Neural progenitor cell (in vitro differentiated cells): ENCODE measurements at regions not wholly inside any gene's neighbourhood (a gene's known extent, or its start where the extent isn't known, plus 50 kb on each side); places are given as distances from the start of the nearest gene placed in this dataset.
A peak's percentile ranks its signal among the peaks of the same experiment; 100 is the strongest.
"Not testable (repeated sequence)": the region's sequence is repeated elsewhere in the genome, so short reads cannot be mapped to it uniquely, and the experiment has no call there.

ENCODE experiments used
- DNase-seq: peaks from one replicate; pipeline ENCODE4 v3.0.0-alpha.2; 2016; ENCODE audit warnings: low spot score
- H2AFZ ChIP-seq: fragments of 200-600 bp; sonication (generic); replicated peaks from 2 replicates; pipeline ENCODE4 v1.6.1; 2016; ENCODE audit warnings: antibody characterized with exemption
- H3F3A ChIP-seq: fragments of 200-600 bp; sonication (generic); 2 replicates; pipeline ENCODE4 v1.6.1; 2016; ENCODE audit warnings: antibody characterized with exemption, low read depth
- H3K27ac ChIP-seq: fragments of 200-600 bp; sonication (generic); 2 replicates; pipeline ENCODE4 v1.5.1; 2016; ENCODE audit warnings: mild to moderate bottlenecking
- H3K27me3 ChIP-seq: fragments of 200-600 bp; sonication (generic); 2 replicates; pipeline ENCODE4 v1.6.1; 2016; ENCODE audit warnings: mild to moderate bottlenecking, moderate library complexity
- H3K36me3 ChIP-seq: fragments of 200-600 bp; sonication (generic); 2 replicates; pipeline ENCODE4 v1.5.1; 2016
- H3K4me1 ChIP-seq: fragments of 200-600 bp; sonication (generic); 2 replicates; pipeline ENCODE4 v1.6.1; 2016; ENCODE audit warnings: mixed run types
- H3K4me2 ChIP-seq: fragments of 200-600 bp; sonication (generic); 2 replicates; pipeline ENCODE4 v1.6.1; 2016
- H3K4me3 ChIP-seq: fragments of 200-600 bp; sonication (generic); 2 replicates; pipeline ENCODE4 v1.5.1; 2016
- H3K79me2 ChIP-seq: fragments of 200-600 bp; sonication (generic); 2 replicates; pipeline ENCODE4 v1.6.1; 2016; ENCODE audit warnings: low read depth
- H3K9ac ChIP-seq: fragments of 200-600 bp; sonication (generic); 2 replicates; pipeline ENCODE4 v1.6.1; 2016
- H3K9me3 ChIP-seq: fragments of 200-600 bp; sonication (generic); 2 replicates; pipeline ENCODE4 v1.5.1; 2016; ENCODE audit warnings: low read depth
- H4K20me1 ChIP-seq: fragments of 200-600 bp; sonication (generic); 2 replicates; pipeline ENCODE4 v1.6.1; 2016; ENCODE audit warnings: low read depth
- H3K27ac Mint-ChIP-seq: 3 replicates; pipeline ENCODE4 v1.8.0; 2021; ENCODE audit warnings: mixed read lengths
- H3K27me3 Mint-ChIP-seq: 2 replicates; pipeline ENCODE4 v1.8.0; 2022; ENCODE audit warnings: low read depth, mild to moderate bottlenecking, inconsistent platforms, moderate library complexity, mixed read lengths; ENCODE audit not compliant: insufficient read depth
- H3K36me3 Mint-ChIP-seq: 3 replicates; pipeline ENCODE4 v1.8.0; 2021; ENCODE audit warnings: mixed read lengths
- H3K4me1 Mint-ChIP-seq: 3 replicates; pipeline ENCODE4 v1.8.0; 2021; ENCODE audit warnings: mixed read lengths
- H3K4me3 Mint-ChIP-seq: 3 replicates; pipeline ENCODE4 v1.8.0; 2021; ENCODE audit warnings: mild to moderate bottlenecking, moderate library complexity, mixed read lengths
- H3K9me3 Mint-ChIP-seq: 3 replicates; pipeline ENCODE4 v1.8.0; 2020; ENCODE audit warnings: mixed read lengths
- CTCF ChIP-seq: fragments of 200-600 bp; sonication (generic); IDR thresholded peaks from 2 replicates; pipeline ENCODE4 v1.5.1; 2017; ENCODE audit warnings: antibody characterized with exemption, mild to moderate bottlenecking
- EZH2 ChIP-seq: fragments of 200-600 bp; sonication (generic); IDR thresholded peaks from 2 replicates; pipeline ENCODE4 v1.6.1; 2017; ENCODE audit warnings: antibody characterized with exemption, mild to moderate bottlenecking, moderate library complexity
- EZH2phosphoT487 ChIP-seq: fragments of 200-600 bp; sonication (generic); IDR thresholded peaks from 2 replicates; pipeline ENCODE4 v1.6.1; 2017; ENCODE audit warnings: antibody characterized with exemption

- no peak for TF ChIP-seq EZH2phosphoT487
- no peak for TF ChIP-seq EZH2
- TF ChIP-seq CTCF: no peak
- Histone ChIP-seq H3K4me1 (no peaks in the 10 kb centered on the region), H3K4me2 (no peak overlapping the region), H3K79me2 (no peaks in the 10 kb centered on the region), H3F3A (no peaks in the 10 kb centered on the region), H4K20me1 (peaks cover 7% of the 10 kb centered on the region), H3K9me3 (no peaks in the 10 kb centered on the region), H3K27ac (no peak overlapping the region), H3K9ac (no peak overlapping the region), H3K4me3 (no peak overlapping the region), H3K27me3 (no peaks in the 10 kb centered on the region), H3K36me3 (no peaks in the 10 kb centered on the region), H2AFZ (no peak overlapping the region)
- Mint-ChIP-seq H3K27me3 (peaks cover 13% of the 10 kb centered on the region), H3K27ac (no peak overlapping the region), H3K36me3 (no peaks in the 10 kb centered on the region), H3K9me3 (no peaks in the 10 kb centered on the region), H3K4me3 (no peak overlapping the region), H3K4me1 (no peaks in the 10 kb centered on the region)
- DNase-seq: peak; percentile 76
Observed at GRCh38 chr15:59892985-59893384, 111.1 kb upstream of the FOXB1 start.

GRCh38 chr15:59887870-59888269 lies 116.2 kb upstream of the FOXB1 start:
- H3K27me3 Mint-ChIP-seq: not testable (repeated sequence)

GRCh38 chr15:59887211-59887610 lies 116.9 kb upstream of the FOXB1 start:
- Histone ChIP-seq H3K27me3 (no peaks in the 10 kb centered on the region), H3K9ac (no peak overlapping the region), H3K4me3 (no peak overlapping the region), H2AFZ (no peak overlapping the region), H3K27ac (no peak overlapping the region), H3K9me3 (no peaks in the 10 kb centered on the region), H3K4me2 (peak overlapping the region; percentile 28), H3K79me2 (no peaks in the 10 kb centered on the region), H3K36me3 (no peaks in the 10 kb centered on the region), H4K20me1 (no peaks in the 10 kb centered on the region), H3F3A (peaks cover 7% of the 10 kb centered on the region), H3K4me1 (peaks cover 21% of the 10 kb centered on the region)
- DNase-seq: no peak
- Mint-ChIP-seq H3K27ac (no peak overlapping the region), H3K4me1 (peaks cover 16% of the 10 kb centered on the region), H3K27me3 (peaks cover 6% of the 10 kb centered on the region), H3K36me3 (no peaks in the 10 kb centered on the region), H3K9me3 (no peaks in the 10 kb centered on the region), H3K4me3 (no peak overlapping the region)
- TF ChIP-seq EZH2phosphoT487 (no peak), EZH2 (no peak), CTCF (no peak)

More at GRCh38 chr15:59887870-59888269, 116.2 kb upstream of the FOXB1 start:
- not testable (repeated sequence) for H3K27me3 ChIP-seq, H3K36me3 Mint-ChIP-seq, H3K9ac ChIP-seq, H3K4me3 Mint-ChIP-seq, H3K27ac Mint-ChIP-seq, H3K79me2 ChIP-seq, H3K36me3 ChIP-seq, H3K27ac ChIP-seq, H3F3A ChIP-seq, H3K4me3 ChIP-seq, H3K4me2 ChIP-seq, DNase-seq, H3K9me3 ChIP-seq, H4K20me1 ChIP-seq, H2AFZ ChIP-seq, H3K9me3 Mint-ChIP-seq
- H3K4me1 Mint-ChIP-seq: peaks cover 16% of the 10 kb centered on the region
- H3K4me1 ChIP-seq: peaks cover 21% of the 10 kb centered on the region

- Histone ChIP-seq H3K9ac (no peak overlapping the region), H4K20me1 (no peaks in the 10 kb centered on the region), H3K4me2 (peak overlapping the region; percentile 28), H3K4me1 (peaks cover 21% of the 10 kb centered on the region), H3K36me3 (no peaks in the 10 kb centered on the region), H3K79me2 (no peaks in the 10 kb centered on the region), H3K9me3 (no peaks in the 10 kb centered on the region), H3K4me3 (no peak overlapping the region), H3K27ac (no peak overlapping the region), H3F3A (peaks cover 7% of the 10 kb centered on the region), H3K27me3 (no peaks in the 10 kb centered on the region), H2AFZ (peak overlapping the region; percentile 76)
- Mint-ChIP-seq H3K27ac (no peak overlapping the region), H3K27me3 (peaks cover 6% of the 10 kb centered on the region), H3K4me1 (peaks cover 16% of the 10 kb centered on the region), H3K9me3 (no peaks in the 10 kb centered on the region), H3K36me3 (no peaks in the 10 kb centered on the region), H3K4me3 (no peak overlapping the region)
- no peak for DNase-seq
- TF ChIP-seq CTCF: no peak
- TF ChIP-seq EZH2phosphoT487: no peak
- TF ChIP-seq EZH2: no peak
Observed at GRCh38 chr15:59886441-59886840, 117.7 kb upstream of the FOXB1 start.
